Dermis blood vessel endothelial cell (primary cell): ENCODE measurements at regions not wholly inside any gene's neighbourhood (a gene's known extent, or its start where the extent isn't known, plus 50 kb on each side); places are given as distances from the start of the nearest gene placed in this dataset.

Experiments used
- DNase-seq: peaks from one replicate; pipeline ENCODE4 v3.0.0; 2010

DNA sequence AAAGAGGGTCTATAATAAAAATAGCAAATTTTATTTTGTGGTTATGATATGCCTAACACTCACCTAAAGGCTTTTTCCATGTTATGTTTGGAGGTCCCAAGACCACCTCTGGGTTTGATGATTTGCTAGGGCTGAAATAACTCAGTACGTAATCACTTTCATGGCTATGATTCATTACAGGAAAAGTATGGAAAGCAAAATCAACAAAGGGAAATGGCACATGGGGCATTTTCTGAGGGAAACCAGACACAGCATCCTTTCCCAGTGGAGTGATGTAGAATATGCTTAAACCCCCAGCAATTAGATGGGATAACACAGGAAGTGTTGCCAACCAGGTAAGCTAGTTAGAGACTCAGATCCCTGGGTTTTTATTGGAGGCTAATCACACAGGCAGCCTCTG is 701.6 kb upstream of the CBLB start:
- DNase-seq, result peak; percentile 40

GRCh38 chr3:106573605-106574004 is 704.8 kb upstream of the CBLB start:
- DNase-seq, result no peak

GRCh38 chr3:106575029-106575428 is 706.2 kb upstream of the CBLB start:
- DNase-seq, result no peak

DNA sequence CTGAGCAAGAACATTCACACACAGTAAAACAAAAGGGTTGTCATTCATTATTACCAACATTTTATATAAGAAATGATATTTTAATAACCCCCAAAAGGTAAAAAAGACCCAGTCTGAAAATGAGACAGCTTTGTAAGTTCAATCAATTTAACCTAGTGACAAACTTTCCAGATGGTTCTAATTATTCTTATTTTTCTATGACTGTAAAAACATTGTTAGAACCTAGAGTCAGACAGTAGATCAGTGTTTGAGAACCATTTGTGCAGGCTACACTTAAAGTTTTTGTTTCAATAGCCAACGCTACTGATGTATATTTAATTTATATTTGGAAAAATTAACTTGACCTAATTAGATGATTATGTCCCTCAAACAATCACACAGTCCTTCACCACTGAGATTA is 708.4 kb upstream of the CBLB start:
- DNase-seq, result no peak

DNA sequence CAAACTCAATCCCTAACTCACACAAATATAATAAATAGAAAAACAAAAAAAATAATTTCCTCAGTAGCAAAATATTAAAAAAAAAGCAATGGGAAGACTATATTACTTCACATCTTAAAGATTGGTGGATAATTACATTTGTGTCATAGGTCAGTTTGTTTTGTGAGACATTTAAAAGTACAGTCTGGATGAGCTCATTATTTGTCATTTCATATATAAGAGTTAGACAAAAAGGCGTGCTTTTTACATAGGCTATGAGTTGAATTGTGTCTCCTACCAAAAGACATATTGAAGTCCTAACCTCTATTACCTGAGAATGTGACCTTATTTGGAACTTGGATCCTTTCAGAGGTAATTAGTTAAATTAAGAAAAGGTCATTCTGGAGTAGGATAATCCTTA is 710.1 kb upstream of the CBLB start:
- no peak for DNase-seq

DNA sequence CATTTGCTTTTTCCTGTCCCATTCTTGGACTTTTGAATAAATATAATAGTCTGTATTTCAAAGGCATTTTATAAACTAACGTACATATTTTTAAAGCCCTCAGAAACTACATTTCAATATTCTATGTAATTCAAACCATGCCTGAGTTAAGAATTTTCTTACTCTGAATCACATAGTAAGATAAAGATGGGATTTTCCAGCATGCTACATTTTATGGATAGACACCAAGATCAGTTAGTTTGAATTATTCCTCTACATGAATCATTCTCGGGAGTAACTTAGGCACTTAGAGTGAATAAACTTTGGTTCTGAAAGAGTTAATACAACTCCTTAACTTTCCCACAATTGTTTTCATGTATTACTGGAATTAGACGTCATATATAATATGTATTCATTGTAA is 713.3 kb upstream of the CBLB start:
- no peak for DNase-seq

DNA sequence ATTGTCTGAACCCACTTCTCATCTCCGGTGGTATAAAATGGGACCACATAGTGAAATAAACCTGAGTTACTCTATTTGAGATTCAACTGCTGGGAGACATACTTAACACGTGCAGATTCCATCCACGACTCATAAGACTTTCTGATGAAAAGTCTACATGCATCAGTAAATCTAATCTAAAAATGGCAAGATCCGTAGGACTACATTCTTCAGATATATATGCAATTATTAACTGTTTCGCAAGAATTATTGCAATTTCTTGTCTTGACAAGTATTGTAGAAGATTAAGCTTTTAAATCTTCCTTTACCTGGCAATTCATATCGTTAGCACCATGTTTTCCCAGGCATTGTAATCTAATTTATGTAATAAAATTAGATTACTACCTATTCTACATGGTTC is 718.7 kb upstream of the CBLB start:
- DNase-seq, result no peak

- no peak for DNase-seq
Measured at GRCh38 chr3:106588739-106589138, 719.9 kb upstream of the CBLB start.

DNA sequence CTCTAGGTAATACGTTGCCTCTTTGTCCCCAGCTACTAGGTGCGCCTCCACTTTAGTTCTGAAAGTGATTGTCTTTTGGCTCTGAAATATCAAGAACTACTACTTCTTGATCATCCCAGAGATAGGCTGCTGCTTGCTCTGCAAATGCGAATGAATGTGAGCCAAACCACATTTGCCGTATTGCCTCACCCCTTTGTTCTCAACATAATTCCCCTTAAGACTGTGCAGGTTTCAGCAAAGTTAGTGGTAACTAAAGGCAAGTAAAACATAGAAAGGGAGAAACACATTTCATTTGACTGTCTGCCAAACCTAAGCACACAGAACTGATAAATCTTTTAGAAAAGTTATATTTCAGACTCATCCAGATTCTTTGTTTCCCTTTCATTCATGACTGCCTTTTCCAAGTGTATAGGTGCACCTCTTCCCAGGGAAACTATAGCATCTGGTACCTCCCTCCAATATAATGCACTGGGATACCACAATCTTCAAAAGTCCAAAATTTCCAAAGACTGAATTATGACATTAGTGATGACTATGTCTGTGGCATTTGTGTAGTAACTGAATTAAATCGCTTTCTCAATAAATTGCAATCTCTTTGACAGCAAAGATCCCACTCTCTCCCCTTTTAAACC is 720.6 kb upstream of the CBLB start:
- no peak for DNase-seq

DNA sequence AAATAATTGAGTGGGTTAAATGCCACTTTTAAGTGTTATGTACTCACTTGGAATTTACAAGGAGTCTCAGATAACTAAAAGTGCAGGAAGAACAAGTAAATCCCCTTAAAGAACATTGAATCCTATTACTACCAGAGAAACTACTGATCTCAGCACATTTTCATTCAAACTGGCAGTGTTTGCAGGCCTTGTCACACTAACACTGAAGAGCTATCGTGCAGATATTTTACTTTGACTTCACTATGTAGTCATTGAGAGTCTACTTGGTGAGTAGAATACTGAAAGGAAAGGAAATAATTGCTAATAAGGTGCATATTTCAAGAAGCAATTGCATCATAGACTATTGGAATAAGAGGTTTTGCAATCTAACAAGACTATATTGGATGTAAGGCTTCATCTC is 721.4 kb upstream of the CBLB start:
- DNase-seq, result no peak

DNA sequence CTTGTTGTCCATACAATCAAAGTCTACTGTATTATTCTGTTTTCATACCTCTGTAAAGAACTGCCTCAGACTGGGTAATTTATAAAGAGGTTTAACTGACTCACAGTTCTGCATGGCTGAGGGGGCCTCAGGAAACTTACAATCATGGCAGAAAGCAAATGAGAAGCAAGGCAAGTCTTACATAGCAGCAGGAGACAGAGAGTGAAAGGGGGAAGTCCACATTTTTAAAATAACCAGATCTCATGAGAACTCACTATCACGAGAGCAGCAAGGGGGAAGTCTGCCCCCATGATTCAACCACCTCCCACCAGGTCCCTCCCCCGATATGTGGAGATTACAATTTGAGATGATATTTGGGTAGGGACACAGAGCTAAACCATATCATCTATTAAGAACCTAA is 724.6 kb upstream of the CBLB start:
- DNase-seq, result no peak

GRCh38 chr3:106609666-106610301 is 741.0 kb upstream of the CBLB start:
- peak; percentile 89 for DNase-seq

DNA sequence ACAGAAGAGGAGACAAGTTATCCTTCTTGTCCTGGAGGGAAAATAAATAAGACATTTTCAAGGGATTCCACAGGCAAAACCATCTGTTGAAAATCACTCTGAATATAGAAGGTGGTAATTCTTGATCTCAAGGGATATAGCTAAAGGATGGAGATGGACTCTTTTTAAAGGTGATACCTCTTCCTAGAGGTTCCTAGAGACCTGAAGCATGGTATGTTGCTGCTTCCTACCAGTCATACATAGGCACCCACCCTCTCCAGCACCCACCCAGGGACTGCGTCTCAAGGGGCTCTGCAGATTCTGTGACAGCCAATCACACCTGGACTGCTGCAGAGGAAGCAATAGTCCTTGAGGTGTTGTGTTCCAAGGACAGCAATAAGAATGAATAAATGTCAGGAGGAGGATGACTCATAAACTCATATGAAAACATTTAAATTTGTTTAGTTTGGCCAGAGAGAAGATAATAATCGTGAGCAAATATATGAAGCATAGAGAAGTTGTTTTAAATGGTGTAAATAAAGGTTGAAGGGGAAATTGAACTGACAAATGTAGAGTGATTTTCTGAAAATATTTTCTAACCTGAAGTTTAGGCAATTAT is 741.6 kb upstream of the CBLB start:
- peak; percentile 24 for DNase-seq

- DNase-seq, result no peak
Measured at GRCh38 chr3:106611116-106611515, 742.3 kb upstream of the CBLB start.

GRCh38 chr3:106611841-106612240 is 743.0 kb upstream of the CBLB start:
- DNase-seq, result peak; percentile 23

DNA sequence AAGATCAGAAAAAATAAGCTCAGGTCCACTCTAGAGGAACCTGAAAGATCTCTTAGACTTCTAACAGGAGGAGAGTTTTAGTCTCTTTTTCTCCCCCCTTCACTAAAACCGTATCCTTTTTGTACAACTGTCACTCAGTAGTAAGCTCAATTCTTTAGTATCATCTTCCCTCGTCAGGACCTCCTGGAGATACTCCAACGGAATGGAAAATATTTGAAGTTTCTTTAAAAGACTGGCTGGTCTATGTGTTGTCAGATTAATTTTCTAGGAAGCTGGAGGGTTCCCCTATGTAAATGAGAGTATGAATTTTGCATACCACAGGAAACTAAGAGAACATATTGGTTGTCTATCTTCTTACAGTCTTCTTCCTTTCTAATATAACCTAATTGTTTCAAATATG is 747.7 kb upstream of the CBLB start:
- DNase-seq, result no peak

GRCh38 chr3:106617276-106617675 is 748.5 kb upstream of the CBLB start:
- no peak for DNase-seq

GRCh38 chr3:106620646-106621045 is 751.8 kb upstream of the CBLB start:
- DNase-seq, result no peak

DNA sequence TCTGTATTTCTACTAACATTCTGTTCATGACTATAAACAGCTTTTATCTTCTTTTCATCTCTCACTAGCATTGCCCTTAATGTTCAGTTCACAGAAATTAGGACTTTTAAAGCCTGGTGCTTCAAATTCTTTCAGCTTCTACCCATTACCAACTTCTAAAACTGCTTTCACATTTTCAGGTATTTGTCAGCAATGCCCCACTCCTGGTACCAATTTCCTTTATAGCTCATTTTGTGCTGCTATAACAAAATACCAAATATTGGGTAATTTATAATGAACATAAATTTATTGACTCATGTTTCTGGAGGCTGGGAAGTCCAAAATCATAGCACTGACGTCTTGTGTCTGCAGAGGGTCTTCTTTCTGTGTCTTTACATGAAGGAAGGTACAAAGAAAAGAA is 753.1 kb upstream of the CCDC54 start:
- no peak for DNase-seq

GRCh38 chr3:106628407-106628806 is 748.8 kb upstream of the CCDC54 start:
- DNase-seq, result peak; percentile 84

DNA sequence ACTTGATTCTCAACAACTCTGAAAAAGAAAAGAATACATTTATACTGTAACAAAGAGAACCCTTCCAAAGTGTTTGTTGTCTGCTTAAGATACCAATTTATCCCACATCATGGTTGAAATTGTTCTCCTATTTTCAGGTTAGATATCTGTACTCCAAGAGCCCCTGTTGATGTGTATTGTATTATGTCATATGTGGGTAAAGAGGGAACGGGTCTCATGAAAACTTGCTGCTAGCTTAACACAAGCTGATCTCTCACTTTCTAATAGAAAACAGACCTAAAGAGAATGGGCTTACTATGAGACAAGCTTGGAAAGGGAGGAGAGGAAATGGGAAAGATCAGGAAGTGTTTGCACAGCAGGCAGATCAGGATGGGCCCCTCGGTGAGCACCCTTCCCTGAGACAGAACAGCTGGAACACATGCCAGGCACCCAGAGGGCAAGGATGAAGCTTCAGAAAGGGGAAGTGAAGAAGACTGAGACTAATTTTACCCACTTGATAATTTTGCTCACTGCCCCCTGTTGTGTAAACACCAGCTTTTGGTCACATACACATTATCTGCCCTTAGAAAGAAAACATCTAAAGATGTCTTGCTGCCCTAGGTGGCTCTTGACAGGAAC is 747.9 kb upstream of the CCDC54 start:
- DNase-seq, result no peak

GRCh38 chr3:106631373-106632108 is 745.7 kb upstream of the CCDC54 start:
- no peak for DNase-seq

DNA sequence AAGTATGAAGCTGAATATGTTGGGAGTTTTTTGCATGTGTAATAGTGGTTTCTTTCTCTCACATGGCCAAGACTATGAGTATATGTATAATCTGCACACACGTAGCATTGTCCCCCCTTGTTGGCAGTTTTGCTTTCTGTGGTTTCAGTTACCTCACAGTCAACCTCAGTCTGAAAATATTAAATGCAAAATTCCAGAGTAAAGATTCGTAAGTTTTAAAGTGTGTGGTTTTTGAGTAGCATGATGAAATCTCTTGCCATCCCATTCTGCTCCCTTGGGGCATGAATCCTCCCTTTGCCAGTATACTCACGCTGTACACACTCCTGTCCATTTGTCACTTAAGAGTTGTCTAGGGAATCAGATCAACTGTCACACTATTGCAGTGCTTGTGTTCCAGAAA is 742.0 kb upstream of the CCDC54 start:
- no peak for DNase-seq
